GM19397 (cell line): ENCODE measurements at regions not wholly inside any gene's neighbourhood (a gene's known extent, or its start where the extent isn't known, plus 50 kb on each side); places are given as distances from the start of the nearest gene placed in this dataset.

Experiments used
- ATAC-seq: cut with Tn5 transposase; IDR thresholded peaks from one replicate; pipeline ENCODE4 v1.9.1; 2021; ENCODE audit warnings: mild to moderate bottlenecking, moderate library complexity; ENCODE audit not compliant: unreplicated experiment

- no peak for ATAC-seq
Measured at GRCh38 chr11:31912808-31913207, 101.7 kb upstream of the PAX6 start.

GRCh38 chr11:31910950-31911576, 99.9 kb upstream of the PAX6 start:
- no peak for ATAC-seq

- no peak for ATAC-seq
Measured at GRCh38 chr11:31903225-31904074, 92.3 kb upstream of the PAX6 start.

GRCh38 chr11:31902706-31903105, 91.6 kb upstream of the PAX6 start:
- ATAC-seq = no peak

- ATAC-seq = no peak
Measured at GRCh38 chr11:31895926-31896325, 84.8 kb upstream of the PAX6 start.

GRCh38 chr11:31887180-31887579, 76.1 kb upstream of the PAX6 start:
- no peak for ATAC-seq

- ATAC-seq = no peak
Measured at GRCh38 chr11:31884080-31884479, 73.0 kb upstream of the PAX6 start.

- no peak for ATAC-seq
Measured at GRCh38 chr11:31883435-31883834, 72.3 kb upstream of the PAX6 start.

- ATAC-seq = no peak
Measured at GRCh38 chr11:31882951-31883392, 71.8 kb upstream of the PAX6 start.

- ATAC-seq = no peak
Measured at GRCh38 chr11:31881825-31882224, 70.7 kb upstream of the PAX6 start.

GRCh38 chr11:31879681-31880080, 68.6 kb upstream of the PAX6 start:
- no peak for ATAC-seq

GRCh38 chr11:31877863-31878262, 66.7 kb upstream of the PAX6 start:
- no peak for ATAC-seq

GRCh38 chr11:31877083-31877482, 66.0 kb upstream of the PAX6 start:
- no peak for ATAC-seq

GRCh38 chr11:31875866-31876560, 64.9 kb upstream of the PAX6 start:
- no peak for ATAC-seq

GRCh38 chr11:31874631-31875191, 63.6 kb upstream of the PAX6 start:
- ATAC-seq = no peak

GRCh38 chr11:31873124-31873523, 62.0 kb upstream of the PAX6 start:
- no peak for ATAC-seq

- ATAC-seq = no peak
Measured at GRCh38 chr11:31872076-31872443, 60.9 kb upstream of the PAX6 start.

- no peak for ATAC-seq
Measured at GRCh38 chr11:31871310-31872075, 60.4 kb upstream of the PAX6 start.

GRCh38 chr11:31870609-31871309, 59.6 kb upstream of the PAX6 start:
- ATAC-seq = no peak

GRCh38 chr11:31869986-31870385, 58.9 kb upstream of the PAX6 start:
- no peak for ATAC-seq
